ENCODE measurements at regions not wholly inside any gene's neighbourhood (a gene's known extent, or its start where the extent isn't known, plus 50 kb on each side); places are given as distances from the start of the nearest gene placed in this dataset.
"Not testable (repeated sequence)": the region's sequence is repeated elsewhere in the genome, so short reads cannot be mapped to it uniquely, and the experiment has no call there.

DNA sequence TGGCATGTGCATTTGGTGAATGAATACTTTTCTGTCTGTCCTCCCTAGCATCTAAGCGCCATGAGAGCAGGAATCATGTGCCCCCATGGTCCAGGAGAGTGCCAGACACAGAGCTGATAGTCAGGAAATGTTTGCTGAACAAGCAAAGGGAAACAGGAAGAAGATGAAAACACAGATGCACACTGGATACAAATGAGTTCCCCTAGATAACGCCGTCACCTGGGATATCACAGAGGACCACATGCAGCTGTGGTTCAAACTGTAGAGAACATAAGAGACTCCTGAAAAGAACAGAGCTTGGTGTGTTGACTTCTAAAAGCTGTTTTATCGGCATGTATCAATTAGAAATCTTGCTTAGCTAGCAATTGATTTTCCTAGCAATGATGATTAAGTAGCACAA, 293.7 kb downstream of the BTBD3 start:
- DNase-seq = no peak

DNA sequence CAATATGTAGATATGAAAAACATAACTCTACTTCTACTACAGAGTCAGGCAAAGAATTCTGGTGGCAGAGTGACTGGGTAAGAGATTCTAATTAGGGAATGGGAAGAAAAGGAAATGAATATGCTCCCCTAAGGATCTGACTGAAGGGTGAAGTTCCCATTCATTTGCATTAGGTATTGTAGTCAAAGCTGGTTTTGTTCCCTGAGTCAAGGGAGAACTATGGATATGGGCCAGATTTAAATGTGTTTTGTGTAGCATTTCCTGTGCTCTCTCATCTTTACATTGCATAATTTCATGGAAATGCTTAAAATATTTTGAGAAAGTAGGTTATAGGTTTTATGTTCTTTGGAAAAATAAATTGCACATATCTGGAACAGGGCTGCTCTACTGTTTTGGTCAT, 299.7 kb downstream of the BTBD3 start:
- no peak for DNase-seq

DNA sequence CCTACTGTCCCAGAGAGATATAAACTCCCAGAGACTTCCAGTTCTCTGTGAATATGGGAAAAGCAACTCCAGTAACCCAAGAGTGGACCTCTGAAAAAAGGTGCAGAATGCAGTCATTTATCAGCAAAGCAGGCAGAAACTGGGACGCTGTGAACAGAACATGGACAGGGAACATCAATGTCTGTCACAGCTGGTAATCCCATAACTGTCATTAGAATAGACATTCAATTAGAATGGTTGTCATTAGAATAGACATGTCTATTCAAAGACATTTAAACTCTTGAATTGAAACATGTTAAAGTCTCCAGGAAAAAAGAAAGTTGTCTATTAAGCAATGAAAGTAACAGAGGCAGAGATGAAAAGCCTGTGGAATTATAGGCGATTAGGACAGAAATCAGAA, 302.1 kb downstream of the BTBD3 start:
- DNase-seq = no peak

GRCh38 chr20:12223057-12223456, 305.4 kb downstream of the BTBD3 start:
- no peak for DNase-seq

DNA sequence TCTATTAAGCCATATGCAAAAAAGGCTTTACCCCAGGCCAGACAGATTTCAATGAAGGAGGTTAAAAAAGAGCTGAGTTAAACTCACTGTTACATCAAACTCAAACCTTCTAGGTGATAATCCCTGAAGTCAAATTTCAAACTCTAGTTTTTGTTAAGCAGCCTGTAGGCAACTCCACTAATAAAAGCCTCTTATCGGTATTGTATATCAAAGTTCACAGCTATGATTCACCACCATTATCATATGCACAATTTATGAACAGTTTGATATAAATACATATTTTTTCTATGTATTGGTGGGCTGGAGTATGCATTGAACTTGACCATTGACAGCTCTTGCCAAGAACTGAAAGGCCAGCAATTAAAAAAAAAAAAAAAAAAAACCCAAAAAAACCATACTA, 308.2 kb downstream of the BTBD3 start:
- no peak for DNase-seq

GRCh38 chr20:12229891-12230290, 312.2 kb downstream of the BTBD3 start:
- DNase-seq = no peak

GRCh38 chr20:12237772-12238171, 320.1 kb downstream of the BTBD3 start:
- DNase-seq = no peak

DNA sequence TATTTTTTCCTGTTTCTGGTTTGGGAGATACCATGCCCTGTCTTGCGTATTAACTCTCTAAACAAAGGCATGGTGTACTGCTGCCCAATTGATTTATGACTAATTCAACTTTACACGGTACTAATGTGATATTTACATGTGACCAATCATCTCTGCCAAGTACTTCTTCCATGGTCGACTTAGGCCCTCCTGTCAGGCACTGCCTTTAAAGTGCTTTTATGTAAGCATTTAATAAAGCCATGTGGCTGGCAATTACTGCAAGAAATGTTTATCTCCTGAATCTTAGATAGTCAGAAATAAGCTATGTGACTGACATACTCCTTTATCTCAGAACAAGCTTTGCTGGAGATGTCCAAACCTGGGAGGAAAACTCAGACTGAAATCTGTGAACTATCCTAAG, 323.4 kb downstream of the BTBD3 start:
- DNase-seq = peak; percentile 91

- no peak for DNase-seq
Observed at GRCh38 chr20:12243327-12243726, 325.6 kb downstream of the BTBD3 start.

DNA sequence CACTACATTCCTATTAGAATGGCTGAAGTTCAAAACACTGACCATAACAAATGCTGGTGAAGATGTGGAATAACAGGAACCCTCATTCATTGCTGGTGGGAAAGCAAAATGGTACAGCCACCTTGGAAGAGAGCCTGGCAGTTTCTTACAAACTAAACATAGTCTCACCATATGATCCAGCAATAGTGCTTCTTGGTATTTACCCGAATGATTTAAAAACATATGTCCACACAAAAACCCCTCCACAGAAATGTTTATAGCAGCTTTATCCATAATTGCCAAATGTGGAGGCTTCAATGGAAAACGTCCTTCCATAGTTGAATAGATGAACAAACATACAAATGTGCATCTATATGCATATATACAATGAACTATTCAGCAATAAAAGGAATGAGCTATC, 330.8 kb downstream of the BTBD3 start:
- DNase-seq = no peak

GRCh38 chr20:12250661-12251060, 333.0 kb downstream of the BTBD3 start:
- DNase-seq = not testable (repeated sequence)

DNA sequence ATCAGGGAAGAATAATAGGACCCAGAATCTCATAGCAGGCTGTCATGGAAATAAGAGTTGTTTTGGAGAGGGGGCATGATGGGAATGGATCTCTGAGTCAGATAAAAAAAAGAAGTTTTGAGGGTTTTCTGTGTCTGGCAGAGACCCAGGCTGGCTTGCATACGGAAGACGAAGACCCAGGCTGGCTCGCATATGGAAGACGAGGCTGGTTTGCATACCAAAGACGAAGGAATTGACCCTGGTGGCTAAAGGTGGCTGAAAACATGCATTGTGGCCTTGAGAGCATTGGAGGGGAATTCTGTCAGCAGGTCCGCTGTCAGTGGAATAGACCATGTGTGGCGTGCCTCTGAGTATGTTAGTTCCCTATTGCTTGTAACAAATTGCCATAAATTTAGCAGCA, 335.1 kb downstream of the BTBD3 start:
- DNase-seq = no peak

GRCh38 chr20:12255461-12255970, 337.8 kb downstream of the BTBD3 start:
- no peak for DNase-seq

GRCh38 chr20:12256806-12257205, 339.1 kb downstream of the BTBD3 start:
- no peak for DNase-seq

DNA sequence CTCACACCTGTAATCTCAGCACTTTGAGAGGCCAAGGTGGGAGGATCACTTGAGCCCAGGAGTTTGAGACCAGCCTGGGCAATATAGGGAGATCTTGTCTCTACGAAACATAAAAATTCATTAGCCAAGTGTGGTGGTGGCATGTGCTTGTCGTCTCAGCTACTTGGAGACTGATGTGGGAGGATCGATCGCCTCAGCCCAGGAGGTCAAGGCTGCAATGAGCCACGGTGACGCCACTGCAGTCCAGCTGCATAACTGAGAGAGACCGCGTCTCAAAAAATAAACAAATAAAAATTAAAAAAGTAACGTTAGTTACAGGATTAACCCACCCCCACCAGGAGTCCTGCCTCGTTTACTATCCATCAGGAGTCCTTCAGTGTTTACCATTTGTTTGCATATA, 345.1 kb downstream of the BTBD3 start:
- no peak for DNase-seq

- no peak for DNase-seq
Observed at GRCh38 chr20:12264711-12265110, 347.0 kb downstream of the BTBD3 start.

- DNase-seq = no peak
Observed at GRCh38 chr20:12265662-12266061, 348.0 kb downstream of the BTBD3 start.

GRCh38 chr20:12269579-12269978, 351.9 kb downstream of the BTBD3 start:
- DNase-seq = no peak

- DNase-seq = no peak
Observed at GRCh38 chr20:12270863-12271262, 353.2 kb downstream of the BTBD3 start.

DNA sequence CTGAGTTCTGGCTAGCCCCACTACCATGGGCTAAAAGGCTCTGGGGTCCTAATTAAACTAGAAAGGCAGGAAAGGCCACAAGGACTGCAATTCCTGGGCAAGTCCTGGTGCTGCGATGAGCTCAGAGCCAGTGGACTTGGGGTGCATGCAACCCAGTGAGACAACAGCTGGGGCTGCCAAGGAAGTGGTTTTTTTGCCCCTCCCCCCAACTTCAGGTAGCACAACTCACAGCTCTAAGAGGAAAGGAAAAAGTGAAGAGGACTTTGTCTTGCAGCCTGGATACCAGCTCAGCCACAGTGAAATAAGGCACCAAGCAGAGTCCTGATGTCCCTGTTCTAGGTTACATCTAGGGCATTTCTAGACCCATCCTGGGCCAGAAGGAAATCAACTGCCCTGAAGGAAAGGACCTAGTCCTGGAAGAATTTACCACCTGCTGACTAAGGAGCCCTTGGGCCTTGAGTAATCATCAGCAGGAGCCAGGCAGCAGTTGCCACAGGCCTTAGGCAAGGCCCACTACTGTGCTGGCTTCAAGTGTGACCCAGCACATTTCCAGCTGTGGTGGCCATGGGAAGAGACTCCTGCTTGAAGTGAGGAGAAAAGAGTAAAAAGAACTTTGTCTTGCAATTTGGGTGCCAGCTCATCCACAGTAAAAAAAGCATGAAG, 358.4 kb downstream of the BTBD3 start:
- no peak for DNase-seq

DNA sequence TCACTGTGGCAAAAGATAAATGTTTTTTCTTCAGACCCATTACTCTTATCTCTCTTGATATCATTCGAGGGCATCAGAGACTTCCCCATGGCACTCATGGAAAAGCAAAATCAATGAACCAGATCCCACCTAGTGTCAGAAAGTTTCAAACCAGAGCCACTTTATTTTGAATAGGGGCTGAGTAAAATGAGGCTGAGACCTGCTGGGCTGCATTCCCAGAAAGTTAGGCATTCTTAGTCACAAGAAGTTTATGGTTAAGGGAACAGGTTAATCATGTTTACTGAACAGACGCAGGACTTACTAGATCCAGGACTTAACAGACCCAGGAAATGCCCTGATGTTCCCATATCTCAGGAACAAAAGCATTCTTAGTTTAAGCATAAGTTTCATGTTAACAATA, 369.9 kb downstream of the BTBD3 start:
- no peak for DNase-seq

DNA sequence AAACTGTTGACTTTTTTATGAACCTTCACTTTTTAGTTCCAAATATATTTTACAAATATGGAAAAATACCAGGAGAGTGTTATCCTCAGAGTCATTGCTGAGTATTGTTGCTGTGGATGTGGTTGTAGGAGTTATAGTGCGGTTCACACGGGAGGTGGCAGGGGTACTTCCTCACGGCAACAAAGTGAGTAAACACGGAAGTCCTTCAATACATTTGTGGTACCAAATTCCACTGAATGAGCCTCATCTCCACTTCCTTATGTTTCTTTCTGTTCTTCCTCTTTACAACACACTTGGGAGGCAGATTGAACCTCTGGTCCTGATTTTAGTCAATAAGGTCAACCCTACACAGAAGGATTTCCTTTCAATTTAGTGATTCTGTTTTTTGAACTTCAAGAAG, 371.8 kb downstream of the BTBD3 start:
- DNase-seq = no peak

GRCh38 chr20:12291386-12291785, 373.7 kb downstream of the BTBD3 start:
- no peak for DNase-seq

- DNase-seq = no peak
Observed at GRCh38 chr20:12293900-12294299, 376.2 kb downstream of the BTBD3 start.

GRCh38 chr20:12294678-12295077, 377.0 kb downstream of the BTBD3 start:
- DNase-seq = no peak

Data from NCI-H510A treated with DMSO at 0.1 percent for 48 hours (cell line).